ENCODE measurements at regions not wholly inside any gene's neighbourhood (a gene's known extent, or its start where the extent isn't known, plus 50 kb on each side); places are given as distances from the start of the nearest gene placed in this dataset.
"Not testable (repeated sequence)": the region's sequence is repeated elsewhere in the genome, so short reads cannot be mapped to it uniquely, and the experiment has no call there.

DNA sequence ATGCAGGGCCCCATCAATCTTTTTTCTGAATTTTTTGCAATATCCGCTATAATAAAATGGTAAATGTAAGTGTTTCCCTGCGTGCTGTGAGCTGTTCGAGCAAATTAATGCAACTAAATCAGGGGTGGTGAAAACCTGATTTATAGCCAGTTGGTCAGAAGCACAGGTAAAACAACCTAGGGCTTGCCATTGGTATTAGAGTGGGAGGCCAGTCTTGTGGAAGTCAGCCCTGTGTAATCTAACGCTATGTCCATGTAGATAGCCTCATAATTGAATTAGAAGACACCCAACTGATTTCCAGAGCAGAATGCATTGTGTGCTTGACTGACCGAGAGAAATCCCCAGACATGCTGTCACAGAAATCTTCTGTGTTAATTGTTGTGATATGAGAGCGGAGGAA lies 126.8 kb upstream of the GPR39 start:
- H3K9me3 ChIP-seq (ENCODE audit: control extremely low read depth in 1 of 5, control insufficient read depth in 4 of 5, insufficient read depth in 2 of 5, low read depth in 1 of 5, low read length in 4 of 5); CTCF ChIA-PET; DNase-seq; H3K36me3 ChIP-seq (ENCODE audit: control insufficient read depth in 4 of 4, insufficient read depth in 4 of 4, low read length in 3 of 4); POLR2A ChIA-PET; H3K27ac ChIP-seq (ENCODE audit: insufficient read depth in 1 of 2, low read depth in 1 of 2, low read length in 2 of 2, poor library complexity in 1 of 2, severe bottlenecking in 2 of 2); H3K4me1 ChIP-seq (ENCODE audit: control extremely low read depth in 1 of 4, control insufficient read depth in 4 of 4, insufficient read depth in 4 of 4, low read length in 3 of 4); H3K4me3 ChIP-seq (ENCODE audit: control insufficient read depth in 1 of 7, extremely low read depth in 1 of 7, insufficient read depth in 4 of 7, low read depth in 2 of 7, low read length in 6 of 7); H3K27me3 ChIP-seq (replicated peaks in 2 of 5; ENCODE audit: control insufficient read depth in 4 of 5, insufficient read depth in 5 of 5, low read length in 4 of 5): not testable (repeated sequence)
- WGBS (ENCODE audit: insufficient coverage) = 96% methylated on average over 3 of the region's 6 CpGs

DNA sequence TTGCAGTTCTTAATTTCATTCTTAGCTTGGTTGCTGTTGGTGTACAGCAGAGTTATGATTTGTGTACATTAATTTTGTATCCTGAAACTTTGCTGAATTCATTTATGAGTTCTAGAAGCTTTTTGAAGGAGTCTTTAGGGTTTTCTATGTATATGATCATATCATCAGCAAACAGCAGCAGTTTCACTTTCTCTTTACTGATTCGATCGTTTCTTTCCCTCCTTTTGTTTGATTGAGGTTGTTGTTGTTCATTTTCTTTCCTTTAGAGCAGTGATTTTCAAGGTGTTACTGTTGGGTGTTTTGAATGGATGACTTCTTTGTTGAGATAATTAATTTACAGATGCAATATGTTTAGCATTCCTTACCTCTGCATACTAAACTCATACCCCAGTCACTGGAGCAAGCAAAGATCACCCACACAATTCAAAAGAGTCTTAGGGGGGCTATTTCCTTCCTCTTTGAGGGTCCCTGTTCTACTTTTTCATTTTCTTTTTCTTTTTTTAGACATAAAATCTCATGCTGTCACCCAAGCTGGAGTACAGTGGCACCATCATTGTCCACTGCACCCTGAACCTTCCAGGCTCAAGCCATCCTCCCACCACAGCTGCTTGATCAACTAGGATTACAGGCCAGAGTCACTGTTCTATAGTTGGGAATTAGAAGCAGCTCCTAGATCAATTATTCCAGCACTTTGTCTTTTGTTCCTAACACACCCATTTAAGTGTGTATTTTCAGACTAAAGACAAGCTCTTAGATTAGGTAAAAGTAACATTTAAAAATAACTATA lies 115.8 kb upstream of the GPR39 start:
- POLR2A ChIA-PET; H3K27me3 ChIP-seq (replicated peaks in 2 of 5; ENCODE audit: control insufficient read depth in 4 of 5, insufficient read depth in 5 of 5, low read length in 4 of 5); CTCF ChIA-PET; H3K36me3 ChIP-seq (ENCODE audit: control insufficient read depth in 4 of 4, insufficient read depth in 4 of 4, low read length in 3 of 4); H3K9me3 ChIP-seq (ENCODE audit: control extremely low read depth in 1 of 5, control insufficient read depth in 4 of 5, insufficient read depth in 2 of 5, low read depth in 1 of 5, low read length in 4 of 5); H3K4me1 ChIP-seq (ENCODE audit: control extremely low read depth in 1 of 4, control insufficient read depth in 4 of 4, insufficient read depth in 4 of 4, low read length in 3 of 4); H3K27ac ChIP-seq (ENCODE audit: insufficient read depth in 1 of 2, low read depth in 1 of 2, low read length in 2 of 2, poor library complexity in 1 of 2, severe bottlenecking in 2 of 2): not testable (repeated sequence)
- peak in 1 of 3 donors; percentile 14 for DNase-seq
- WGBS (ENCODE audit: insufficient coverage) = no CpG with 5 or more reads among the region's 2 CpGs
- H3K4me3 ChIP-seq (ENCODE audit: control insufficient read depth in 1 of 7, extremely low read depth in 1 of 7, insufficient read depth in 4 of 7, low read depth in 2 of 7, low read length in 6 of 7) = peak overlapping the region in 5 of 7 experiments; percentile 26 to 68 (median 46)

GRCh38 chr2:132304661-132305380 lies 111.8 kb upstream of the GPR39 start:
- peak overlapping the region; percentile 2 to 76 (median 54) for H3K4me3 ChIP-seq (ENCODE audit: control insufficient read depth in 1 of 7, extremely low read depth in 1 of 7, insufficient read depth in 4 of 7, low read depth in 2 of 7, low read length in 6 of 7)
- POLR2A ChIA-PET; CTCF ChIA-PET; H3K9me3 ChIP-seq (ENCODE audit: control extremely low read depth in 1 of 5, control insufficient read depth in 4 of 5, insufficient read depth in 2 of 5, low read depth in 1 of 5, low read length in 4 of 5); H3K36me3 ChIP-seq (ENCODE audit: control insufficient read depth in 4 of 4, insufficient read depth in 4 of 4, low read length in 3 of 4); H3K27ac ChIP-seq (ENCODE audit: insufficient read depth in 1 of 2, low read depth in 1 of 2, low read length in 2 of 2, poor library complexity in 1 of 2, severe bottlenecking in 2 of 2); H3K4me1 ChIP-seq (ENCODE audit: control extremely low read depth in 1 of 4, control insufficient read depth in 4 of 4, insufficient read depth in 4 of 4, low read length in 3 of 4); H3K27me3 ChIP-seq (replicated peaks in 2 of 5; ENCODE audit: control insufficient read depth in 4 of 5, insufficient read depth in 5 of 5, low read length in 4 of 5): not testable (repeated sequence)
- 9% methylated on average over 19 of the region's 27 CpGs for WGBS (ENCODE audit: insufficient coverage)
- DNase-seq = peak; percentile 42 to 63 (median 59)

DNA sequence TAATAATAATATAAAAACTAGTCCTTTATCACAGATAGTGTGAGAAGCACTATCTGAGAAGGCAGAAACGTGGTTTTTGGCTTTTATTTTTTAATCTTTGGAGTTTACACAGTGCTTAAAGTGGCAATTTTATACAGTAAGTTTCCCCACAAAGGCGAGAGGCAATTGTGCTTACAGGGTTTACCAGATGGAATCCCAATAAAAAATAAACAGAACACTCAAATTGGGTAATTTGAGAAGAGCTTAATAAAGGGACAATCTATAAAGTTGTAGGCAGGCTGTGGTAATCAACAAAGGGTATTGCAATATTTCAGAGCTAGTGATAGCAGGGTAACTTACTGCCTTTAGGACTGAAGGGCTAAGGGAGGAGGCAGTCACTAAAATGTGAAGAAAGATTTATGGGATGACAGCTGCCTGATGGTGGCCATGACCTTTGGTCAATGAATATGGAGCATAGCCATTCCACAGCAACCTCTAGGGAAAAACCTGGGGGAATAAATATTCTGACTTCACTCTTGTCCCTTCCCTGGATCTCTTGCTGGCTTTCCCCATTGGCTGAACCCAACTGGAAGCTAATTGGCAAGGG lies 108.9 kb upstream of the GPR39 start:
- DNase-seq; H3K27ac ChIP-seq (ENCODE audit: insufficient read depth in 1 of 2, low read depth in 1 of 2, low read length in 2 of 2, poor library complexity in 1 of 2, severe bottlenecking in 2 of 2); H3K36me3 ChIP-seq (ENCODE audit: control insufficient read depth in 4 of 4, insufficient read depth in 4 of 4, low read length in 3 of 4); H3K9me3 ChIP-seq (ENCODE audit: control extremely low read depth in 1 of 5, control insufficient read depth in 4 of 5, insufficient read depth in 2 of 5, low read depth in 1 of 5, low read length in 4 of 5); H3K4me3 ChIP-seq (ENCODE audit: control insufficient read depth in 1 of 7, extremely low read depth in 1 of 7, insufficient read depth in 4 of 7, low read depth in 2 of 7, low read length in 6 of 7); H3K27me3 ChIP-seq (replicated peaks in 2 of 5; ENCODE audit: control insufficient read depth in 4 of 5, insufficient read depth in 5 of 5, low read length in 4 of 5); CTCF ChIA-PET; H3K4me1 ChIP-seq (ENCODE audit: control extremely low read depth in 1 of 4, control insufficient read depth in 4 of 4, insufficient read depth in 4 of 4, low read length in 3 of 4); POLR2A ChIA-PET: not testable (repeated sequence)
- no CpG with 5 or more reads among the region's 2 CpGs for whole genome bisulfite sequencing (ENCODE audit: insufficient coverage)

DNA sequence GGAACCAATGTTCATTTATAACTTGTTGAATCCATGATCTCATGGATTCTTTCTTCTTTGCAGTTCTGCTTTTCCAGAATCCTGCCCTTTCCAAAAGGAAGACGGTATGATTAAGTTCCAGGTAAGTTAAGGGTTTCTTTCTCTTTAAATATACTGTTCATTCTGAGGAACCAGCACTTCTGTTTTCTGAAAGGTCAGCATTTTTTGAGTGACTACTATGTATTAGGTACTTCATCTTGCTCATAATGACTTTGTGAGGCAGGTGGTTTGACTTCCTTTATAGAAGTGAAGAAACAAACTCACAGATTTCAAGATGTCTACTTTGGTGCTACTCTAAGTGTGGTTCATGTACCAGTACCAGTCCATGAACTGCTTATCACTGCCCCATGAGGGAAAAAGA lies 107.4 kb upstream of the GPR39 start:
- WGBS (ENCODE audit: insufficient coverage) = no CpG with 5 or more reads among the region's 1 CpG
- H3K36me3 ChIP-seq (ENCODE audit: control insufficient read depth in 4 of 4, insufficient read depth in 4 of 4, low read length in 3 of 4); H3K27me3 ChIP-seq (replicated peaks in 2 of 5; ENCODE audit: control insufficient read depth in 4 of 5, insufficient read depth in 5 of 5, low read length in 4 of 5); H3K27ac ChIP-seq (ENCODE audit: insufficient read depth in 1 of 2, low read depth in 1 of 2, low read length in 2 of 2, poor library complexity in 1 of 2, severe bottlenecking in 2 of 2); H3K4me3 ChIP-seq (ENCODE audit: control insufficient read depth in 1 of 7, extremely low read depth in 1 of 7, insufficient read depth in 4 of 7, low read depth in 2 of 7, low read length in 6 of 7); DNase-seq; CTCF ChIA-PET; H3K4me1 ChIP-seq (ENCODE audit: control extremely low read depth in 1 of 4, control insufficient read depth in 4 of 4, insufficient read depth in 4 of 4, low read length in 3 of 4); H3K9me3 ChIP-seq (ENCODE audit: control extremely low read depth in 1 of 5, control insufficient read depth in 4 of 5, insufficient read depth in 2 of 5, low read depth in 1 of 5, low read length in 4 of 5); POLR2A ChIA-PET: not testable (repeated sequence)

DNA sequence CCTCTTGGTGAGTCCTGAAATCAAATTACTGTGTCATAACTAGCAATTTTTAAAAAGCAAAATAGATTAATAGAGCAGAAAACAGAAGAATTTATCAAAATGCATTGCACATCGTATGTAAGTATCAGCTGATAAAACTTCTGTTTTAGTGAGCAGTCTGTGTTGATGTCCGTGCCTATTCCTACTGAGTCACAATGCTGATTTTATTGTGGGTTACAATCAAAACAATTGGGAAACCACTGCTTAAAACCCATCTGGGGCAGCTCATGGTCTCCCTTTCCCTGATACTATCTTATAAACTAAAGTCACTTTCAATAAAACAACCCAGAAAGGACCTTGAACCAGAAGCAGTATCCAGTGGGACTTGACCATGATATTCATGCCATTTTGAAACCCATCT lies 101.1 kb upstream of the GPR39 start:
- H3K27ac ChIP-seq (ENCODE audit: insufficient read depth in 1 of 2, low read depth in 1 of 2, low read length in 2 of 2, poor library complexity in 1 of 2, severe bottlenecking in 2 of 2); H3K9me3 ChIP-seq (ENCODE audit: control extremely low read depth in 1 of 5, control insufficient read depth in 4 of 5, insufficient read depth in 2 of 5, low read depth in 1 of 5, low read length in 4 of 5); CTCF ChIA-PET; H3K4me1 ChIP-seq (ENCODE audit: control extremely low read depth in 1 of 4, control insufficient read depth in 4 of 4, insufficient read depth in 4 of 4, low read length in 3 of 4); H3K27me3 ChIP-seq (replicated peaks in 2 of 5; ENCODE audit: control insufficient read depth in 4 of 5, insufficient read depth in 5 of 5, low read length in 4 of 5); POLR2A ChIA-PET; H3K4me3 ChIP-seq (ENCODE audit: control insufficient read depth in 1 of 7, extremely low read depth in 1 of 7, insufficient read depth in 4 of 7, low read depth in 2 of 7, low read length in 6 of 7); H3K36me3 ChIP-seq (ENCODE audit: control insufficient read depth in 4 of 4, insufficient read depth in 4 of 4, low read length in 3 of 4); DNase-seq: not testable (repeated sequence)
- 88% methylated on average over 1 of the region's 2 CpGs for WGBS (ENCODE audit: insufficient coverage)

- WGBS (ENCODE audit: insufficient coverage) = 80% methylated on average over 1 of the region's 6 CpGs
- POLR2A ChIA-PET; DNase-seq; H3K27ac ChIP-seq (ENCODE audit: insufficient read depth in 1 of 2, low read depth in 1 of 2, low read length in 2 of 2, poor library complexity in 1 of 2, severe bottlenecking in 2 of 2); H3K4me1 ChIP-seq (ENCODE audit: control extremely low read depth in 1 of 4, control insufficient read depth in 4 of 4, insufficient read depth in 4 of 4, low read length in 3 of 4); CTCF ChIA-PET; H3K9me3 ChIP-seq (ENCODE audit: control extremely low read depth in 1 of 5, control insufficient read depth in 4 of 5, insufficient read depth in 2 of 5, low read depth in 1 of 5, low read length in 4 of 5); H3K36me3 ChIP-seq (ENCODE audit: control insufficient read depth in 4 of 4, insufficient read depth in 4 of 4, low read length in 3 of 4); H3K4me3 ChIP-seq (ENCODE audit: control insufficient read depth in 1 of 7, extremely low read depth in 1 of 7, insufficient read depth in 4 of 7, low read depth in 2 of 7, low read length in 6 of 7); H3K27me3 ChIP-seq (replicated peaks in 2 of 5; ENCODE audit: control insufficient read depth in 4 of 5, insufficient read depth in 5 of 5, low read length in 4 of 5): not testable (repeated sequence)
Measured at GRCh38 chr2:132317026-132317680, 99.5 kb upstream of the GPR39 start.

Measured in common myeloid progenitor, CD34-positive (primary cell).